ENCODE measurements at regions not wholly inside any gene's neighbourhood (a gene's known extent, or its start where the extent isn't known, plus 50 kb on each side); places are given as distances from the start of the nearest gene placed in this dataset.
"Not testable (repeated sequence)": the region's sequence is repeated elsewhere in the genome, so short reads cannot be mapped to it uniquely, and the experiment has no call there.

GRCh38 chr15:69613182-69613581 lies 160.6 kb downstream of the RPLP1 start:
- intact Hi-C loops (cut with DNase I) = no loop called here
- no peak for DNase-seq (ENCODE audit: low spot score)

GRCh38 chr15:69613988-69614387 lies 161.4 kb downstream of the RPLP1 start:
- DNase-seq (ENCODE audit: low spot score) = no peak
- intact Hi-C loops (cut with DNase I) = no loop called here

- DNase-seq (ENCODE audit: low spot score) = no peak
- intact Hi-C loops (cut with DNase I) = no loop called here
Observed at GRCh38 chr15:69615736-69616135, 163.1 kb downstream of the RPLP1 start.

GRCh38 chr15:69616558-69616957 lies 163.9 kb downstream of the RPLP1 start:
- DNase-seq (ENCODE audit: low spot score) = no peak
- intact Hi-C loops (cut with DNase I) = no loop called here

GRCh38 chr15:69617144-69617543 lies 164.5 kb downstream of the RPLP1 start:
- DNase-seq (ENCODE audit: low spot score); intact Hi-C loops (cut with DNase I): not testable (repeated sequence)

- no peak for DNase-seq (ENCODE audit: low spot score)
- intact Hi-C loops (cut with DNase I) = no loop called here
Observed at GRCh38 chr15:69623392-69624154, 171.0 kb downstream of the RPLP1 start.

- DNase-seq (ENCODE audit: low spot score) = no peak
- intact Hi-C loops (cut with DNase I) = no loop called here
Observed at GRCh38 chr15:69624155-69624520, 171.5 kb downstream of the RPLP1 start.

- intact Hi-C loops (cut with DNase I) = no loop called here
- no peak for DNase-seq (ENCODE audit: low spot score)
Observed at GRCh38 chr15:69624816-69625215, 172.2 kb downstream of the RPLP1 start.

GRCh38 chr15:69625328-69625727 lies 172.7 kb downstream of the RPLP1 start:
- DNase-seq (ENCODE audit: low spot score) = no peak
- intact Hi-C loops (cut with DNase I) = no loop called here

GRCh38 chr15:69626095-69627066 lies 173.8 kb downstream of the RPLP1 start:
- intact Hi-C loops (cut with DNase I) = no loop called here
- DNase-seq (ENCODE audit: low spot score) = no peak

- no peak for DNase-seq (ENCODE audit: low spot score)
- intact Hi-C loops (cut with DNase I) = no loop called here
Observed at GRCh38 chr15:69627548-69628158, 175.0 kb downstream of the RPLP1 start.

GRCh38 chr15:69628256-69629093 lies 175.9 kb downstream of the RPLP1 start:
- DNase-seq (ENCODE audit: low spot score) = no peak
- intact Hi-C loops (cut with DNase I) = no loop called here

- no peak for DNase-seq (ENCODE audit: low spot score)
- intact Hi-C loops (cut with DNase I) = no loop called here
Observed at GRCh38 chr15:69629631-69630161, 177.1 kb downstream of the RPLP1 start.

GRCh38 chr15:69631005-69631404 lies 178.4 kb downstream of the RPLP1 start:
- no peak for DNase-seq (ENCODE audit: low spot score)
- intact Hi-C loops (cut with DNase I) = no loop called here

GRCh38 chr15:69631978-69632377 lies 179.4 kb downstream of the RPLP1 start:
- intact Hi-C loops (cut with DNase I) = no loop called here
- DNase-seq (ENCODE audit: low spot score) = no peak

- intact Hi-C loops (cut with DNase I) = no loop called here
- no peak for DNase-seq (ENCODE audit: low spot score)
Observed at GRCh38 chr15:69634860-69635259, 182.2 kb downstream of the RPLP1 start.

- intact Hi-C loops (cut with DNase I) = no loop called here
- no peak for DNase-seq (ENCODE audit: low spot score)
Observed at GRCh38 chr15:69636169-69636915, 183.7 kb downstream of the RPLP1 start.

- intact Hi-C loops (cut with DNase I) = no loop called here
Observed at GRCh38 chr15:69637818-69638217, 185.2 kb downstream of the RPLP1 start.

GRCh38 chr15:69643476-69643875 lies 190.9 kb downstream of the RPLP1 start:
- DNase-seq (ENCODE audit: low spot score) = no peak
- intact Hi-C loops (cut with DNase I) = no loop called here

More at GRCh38 chr15:69637818-69638217, 185.2 kb downstream of the RPLP1 start:
- no peak for DNase-seq (ENCODE audit: low spot score)
